WTC11 (cell line): ENCODE measurements at regions not wholly inside any gene's neighbourhood (a gene's known extent, or its start where the extent isn't known, plus 50 kb on each side); places are given as distances from the start of the nearest gene placed in this dataset.

ENCODE experiments used
- CTCF ChIP-seq: fragments of 200-600 bp; IDR thresholded peaks from 2 replicates; pipeline ENCODE4 v1.8.0; 2022; ENCODE audit warnings: antibody characterized with exemption
- FOXP1 ChIP-seq: sonication (generic); formaldehyde crosslinking; IDR thresholded peaks from 2 replicates; pipeline ENCODE4 v1.8.0; 2022; ENCODE audit warnings: missing genetic modification reagents, mild to moderate bottlenecking, moderate library complexity, borderline replicate concordance
- IRF1 ChIP-seq: sonication (generic); formaldehyde crosslinking; IDR thresholded peaks from 2 replicates; pipeline ENCODE4 v1.8.0; 2023; ENCODE audit warnings: missing genetic modification reagents
- JUN ChIP-seq: sonication (generic); formaldehyde crosslinking; IDR thresholded peaks from 2 replicates; pipeline ENCODE4 v1.8.0; 2023; ENCODE audit warnings: mild to moderate bottlenecking, missing genetic modification reagents
- NR1H2 ChIP-seq: sonication (generic); formaldehyde crosslinking; IDR thresholded peaks from 2 replicates; pipeline ENCODE4 v1.9.0; 2021; ENCODE audit warnings: mild to moderate bottlenecking, moderate library complexity, missing genetic modification reagents

- TF ChIP-seq JUN (CRISPR knock-in tag) = no peak
- TF ChIP-seq IRF1 (CRISPR knock-in tag) = no peak
- TF ChIP-seq CTCF = no peak
- no peak for TF ChIP-seq FOXP1 (CRISPR knock-in tag)
- no peak for TF ChIP-seq NR1H2 (CRISPR knock-in tag)
These were observed 138.0 kb upstream of the P2RY1 start for GRCh38 chr3:152696962-152697361.
